NB4 (cell line): ENCODE measurements at regions not wholly inside any gene's neighbourhood (a gene's known extent, or its start where the extent isn't known, plus 50 kb on each side); places are given as distances from the start of the nearest gene placed in this dataset.

Source experiments
- MAX ChIP-seq: IDR thresholded peaks from 2 replicates; pipeline ENCODE4 v1.6.1; 2011; ENCODE audit warnings: low read depth, low read length
- POLR2A ChIP-seq: IDR thresholded peaks from 2 replicates; pipeline ENCODE4 v1.6.1; 2011; ENCODE audit warnings: mild to moderate bottlenecking; ENCODE audit not compliant: insufficient read length; ENCODE audit errors: extremely low read depth

DNA sequence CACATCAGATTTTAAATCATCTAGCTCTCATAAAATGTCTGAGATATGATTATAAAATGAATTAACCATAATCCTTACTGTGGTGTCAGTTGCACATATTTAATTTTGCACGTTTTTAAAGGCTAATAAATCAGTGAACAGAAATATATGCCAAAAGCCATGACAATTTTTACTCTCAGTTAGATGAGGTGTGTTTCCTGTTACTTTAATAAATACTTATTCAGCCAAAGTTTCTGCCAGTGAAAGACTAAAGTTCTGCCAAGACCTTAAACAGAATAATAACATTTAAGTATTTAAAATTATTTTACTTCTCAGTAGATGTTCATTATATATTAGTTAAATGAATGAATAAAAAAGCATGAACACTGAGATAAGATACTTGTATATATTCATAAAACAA, 1150.1 kb downstream of the NAALADL2 start:
- TF ChIP-seq MAX (no peak), POLR2A (no peak)
